NK-92 treated with Interleukin-12 subunit alpha and Interleukin-12 subunit beta, amount 100 ng/mL, for 24 hours (cell line): ENCODE measurements at regions not wholly inside any gene's neighbourhood (a gene's known extent, or its start where the extent isn't known, plus 50 kb on each side); places are given as distances from the start of the nearest gene placed in this dataset.
"Not testable (repeated sequence)": the region's sequence is repeated elsewhere in the genome, so short reads cannot be mapped to it uniquely, and the experiment has no call there.

Source experiments
- DNase-seq: peaks from one replicate; lab custom pipeline; 2025; lab: John Stamatoyannopoulos, UW

- DNase-seq = no peak
Observed at GRCh38 chr1:87956750-87957149, 628.1 kb downstream of the LMO4 start.

- no peak for DNase-seq
Observed at GRCh38 chr1:87957331-87957730, 628.7 kb downstream of the LMO4 start.

- DNase-seq = no peak
Observed at GRCh38 chr1:87958201-87958600, 629.5 kb downstream of the LMO4 start.

GRCh38 chr1:87958716-87959115, 630.0 kb downstream of the LMO4 start:
- DNase-seq = no peak

GRCh38 chr1:87959236-87959635, 630.6 kb downstream of the LMO4 start:
- DNase-seq = no peak

GRCh38 chr1:87961992-87962391, 633.3 kb downstream of the LMO4 start:
- no peak for DNase-seq

GRCh38 chr1:87963556-87963955, 634.9 kb downstream of the LMO4 start:
- DNase-seq = no peak

GRCh38 chr1:87965193-87965592, 636.5 kb downstream of the LMO4 start:
- DNase-seq = no peak

- no peak for DNase-seq
Observed at GRCh38 chr1:87968197-87968955, 639.7 kb downstream of the LMO4 start.

- no peak for DNase-seq
Observed at GRCh38 chr1:87969040-87969439, 640.4 kb downstream of the LMO4 start.

GRCh38 chr1:87972811-87973210, 644.1 kb downstream of the LMO4 start:
- no peak for DNase-seq

- no peak for DNase-seq
Observed at GRCh38 chr1:87973896-87974295, 645.2 kb downstream of the LMO4 start.

GRCh38 chr1:87976316-87976715, 647.6 kb downstream of the LMO4 start:
- no peak for DNase-seq

GRCh38 chr1:87977145-87977544, 648.5 kb downstream of the LMO4 start:
- DNase-seq = no peak

GRCh38 chr1:87979079-87979478, 650.4 kb downstream of the LMO4 start:
- DNase-seq = no peak

GRCh38 chr1:87980494-87980893, 651.8 kb downstream of the LMO4 start:
- DNase-seq = no peak

- DNase-seq = no peak
Observed at GRCh38 chr1:87981386-87981785, 652.7 kb downstream of the LMO4 start.

GRCh38 chr1:87981810-87982209, 653.1 kb downstream of the LMO4 start:
- no peak for DNase-seq

GRCh38 chr1:87983841-87984240, 655.2 kb downstream of the LMO4 start:
- DNase-seq = no peak

- no peak for DNase-seq
Observed at GRCh38 chr1:87985071-87985470, 656.4 kb downstream of the LMO4 start.

- no peak for DNase-seq
Observed at GRCh38 chr1:87986130-87986866, 657.6 kb downstream of the LMO4 start.

GRCh38 chr1:87989346-87989745, 660.7 kb downstream of the LMO4 start:
- no peak for DNase-seq

- not testable (repeated sequence) for DNase-seq
Observed at GRCh38 chr1:87992536-87992935, 663.9 kb downstream of the LMO4 start.

GRCh38 chr1:87993051-87993450, 664.4 kb downstream of the LMO4 start:
- no peak for DNase-seq
